HCT116 (cell line): ENCODE measurements at regions not wholly inside any gene's neighbourhood (a gene's known extent, or its start where the extent isn't known, plus 50 kb on each side); places are given as distances from the start of the nearest gene placed in this dataset.

Source experiments
- ATAC-seq: fragments of 200-7000 bp; cut with Tn5 transposase; 2 replicates; pipeline ENCODE4 v1.9.1; 2020; ENCODE audit warnings: mild to moderate bottlenecking, moderate library complexity
- BruUV-seq: library from RNA; stranded (reverse); fragments of 400-500 nt; replicated peaks from 2 replicates; lab custom pipeline; 2021; lab: Mats Ljungman, UMichigan
- CTCF ChIA-PET: fragments of 300-600 bp; sonication (Branson Sonifier 250); formaldehyde crosslinking; loops from one replicate; lab custom pipeline; 2021; ENCODE audit warnings: antibody characterized with exemption; lab: Charles Lee
- POLR2A ChIA-PET: fragments of 300-600, 350-600 bp; sonication (Branson Sonifier 250); formaldehyde crosslinking; loops from one replicate; lab custom pipeline; 2021; ENCODE audit warnings: antibody characterized with exemption; lab: Charles Lee
- RAD21 ChIA-PET, 2 experiments: fragments of 300-600 bp; sonication (Branson Sonifier 250); formaldehyde crosslinking; loops; one replicate each; lab custom pipeline; 2023; ENCODE audit warnings: low total read pairs in 2 of 2; ENCODE audit not compliant: uncharacterized antibody in 2 of 2, unreplicated experiment in 2 of 2, low non-redundant PET in 1 of 2; lab: Charles Lee
- DNase-seq: peaks from one replicate; pipeline ENCODE4 v3.0.0-alpha.2; 2010; ENCODE audit warnings: low read depth, low spot score
- H2AFZ ChIP-seq: fragments of 200-600 bp; shearing (Covaris generic), sonication (generic); 2 replicates; pipeline ENCODE4 v1.6.1; 2017; ENCODE audit warnings: low read depth, mixed run types, mixed read lengths, antibody characterized with exemption, low read length; ENCODE audit not compliant: poor library complexity, severe bottlenecking
- H3K27ac ChIP-seq: 2 replicates; pipeline ENCODE4 v1.5.1; 2012; ENCODE audit warnings: low read depth, low read length
- H3K27me3 ChIP-seq: fragments of 200-600 bp; sonication (generic); 2 replicates; pipeline ENCODE4 v1.6.1; 2016; ENCODE audit warnings: mixed run types, low read length, mixed read lengths; ENCODE audit not compliant: insufficient read depth
- H3K36me3 ChIP-seq, 2 experiments: fragments of 200-500 bp in 1 of 2; fragments of 200-600 bp in 1 of 2; sonication (Bioruptor generic) in 1 of 2; sonication (generic) in 1 of 2; 2 replicates each; pipeline versions ENCODE4 v1.5.1 to v1.6.1; 2014 to 2016; ENCODE audit warnings: low read length in 2 of 2, inconsistent platforms in 1 of 2, mixed read lengths in 1 of 2, mixed run types in 1 of 2; ENCODE audit not compliant: insufficient read depth in 2 of 2, control insufficient read depth in 1 of 2
- H3K4me1 ChIP-seq, 2 experiments: fragments of 200-600 bp in 1 of 2; sonication (generic) in 1 of 2; 2 replicates each; pipeline versions ENCODE4 v1.5.1 to v1.6.1; 2012 to 2017; ENCODE audit warnings: low read length in 2 of 2, inconsistent platforms in 1 of 2, mild to moderate bottlenecking in 1 of 2, mixed read lengths in 1 of 2, mixed run types in 1 of 2, moderate library complexity in 1 of 2; ENCODE audit not compliant: insufficient read depth in 2 of 2, control insufficient read depth in 1 of 2
- H3K4me2 ChIP-seq: fragments of 200-600 bp; sonication (generic); 2 replicates; pipeline ENCODE4 v1.6.1; 2017; ENCODE audit warnings: mixed run types, low read length, mixed read lengths
- H3K4me3 ChIP-seq, 2 experiments: fragments of 200-600 bp in 1 of 2; sonication (generic) in 1 of 2; replicated peaks in 1 of 2; 2 replicates each; pipeline ENCODE4 v1.5.1; 2011 to 2016; ENCODE audit warnings: low read length in 2 of 2, control low read depth in 1 of 2, low read depth in 1 of 2, mild to moderate bottlenecking in 1 of 2, mixed read lengths in 1 of 2, mixed run types in 1 of 2
- H3K79me2 ChIP-seq: fragments of 200-600 bp; sonication (generic); 2 replicates; pipeline ENCODE4 v1.6.1; 2017; ENCODE audit warnings: mild to moderate bottlenecking, mixed run types, low read length, moderate library complexity, mixed read lengths; ENCODE audit not compliant: insufficient read depth
- H3K9ac ChIP-seq: fragments of 200-600 bp; sonication (generic); 2 replicates; pipeline ENCODE4 v1.6.1; 2016; ENCODE audit warnings: low read length, mixed read lengths
- H3K9me2 ChIP-seq: fragments of 200-600 bp; sonication (generic), shearing (Covaris generic); 2 replicates; pipeline ENCODE4 v1.6.1; 2017; ENCODE audit warnings: mixed run types, mild to moderate bottlenecking, moderate library complexity; ENCODE audit not compliant: insufficient read depth
- H3K9me3 ChIP-seq, 2 experiments: fragments of 200-500 bp in 1 of 2; fragments of 200-600 bp in 1 of 2; sonication (Bioruptor generic) in 1 of 2; sonication (generic) in 1 of 2; 2 replicates each; pipeline ENCODE4 v1.6.1; 2014 to 2017; ENCODE audit warnings: low read length in 2 of 2, mixed read lengths in 2 of 2, inconsistent platforms in 1 of 2, low read depth in 1 of 2, mild to moderate bottlenecking in 1 of 2, mixed run types in 1 of 2, moderate library complexity in 1 of 2; ENCODE audit not compliant: control insufficient read depth in 1 of 2, insufficient read depth in 1 of 2
- H4K20me1 ChIP-seq: fragments of 200-600 bp; sonication (generic), shearing (Covaris generic); 2 replicates; pipeline ENCODE4 v1.6.1; 2017; ENCODE audit warnings: mixed run types, mild to moderate bottlenecking, moderate library complexity; ENCODE audit not compliant: insufficient read depth
- ATF3 ChIP-seq: IDR thresholded peaks from 2 replicates; pipeline ENCODE4 v1.6.1; 2012
- CEBPB ChIP-seq: IDR thresholded peaks from 2 replicates; pipeline ENCODE4 v1.6.1; 2012; ENCODE audit warnings: low read depth
- CTCF ChIP-seq, 3 experiments: fragments of 200-600 bp in 1 of 3; sonication (generic) in 1 of 3; IDR thresholded peaks in 2 of 3; conservative IDR thresholded peaks in 1 of 3; 2 replicates each; pipeline ENCODE4 v1.5.1; 2012 to 2017; ENCODE audit warnings: low read depth in 2 of 3, low read length in 2 of 3, antibody characterized with exemption in 1 of 3, borderline replicate concordance in 1 of 3, control low read depth in 1 of 3, mild to moderate bottlenecking in 1 of 3, mixed read lengths in 1 of 3, mixed run types in 1 of 3, moderate library complexity in 1 of 3; ENCODE audit not compliant: insufficient read depth in 1 of 3
- EGR1 ChIP-seq: IDR thresholded peaks from 2 replicates; pipeline ENCODE4 v1.6.1; 2012; ENCODE audit warnings: low read depth
- ELF1 ChIP-seq: IDR thresholded peaks from 2 replicates; pipeline ENCODE4 v1.6.1; 2012; ENCODE audit warnings: low read depth, borderline replicate concordance
- EZH2phosphoT487 ChIP-seq: fragments of 200-600 bp; IDR thresholded peaks from 2 replicates; pipeline ENCODE4 v1.6.1; 2018; ENCODE audit warnings: antibody characterized with exemption, borderline replicate concordance
- JUND ChIP-seq: IDR thresholded peaks from 2 replicates; pipeline ENCODE4 v1.6.1; 2012
- POLR2A ChIP-seq: IDR thresholded peaks from 2 replicates; pipeline ENCODE4 v1.7.0; 2011; ENCODE audit warnings: borderline replicate concordance; ENCODE audit not compliant: insufficient read depth, insufficient read length; ENCODE audit errors: extremely low read depth
- POLR2AphosphoS5 ChIP-seq: IDR thresholded peaks from 2 replicates; pipeline ENCODE4 v1.6.1; 2011; ENCODE audit warnings: mild to moderate bottlenecking, low read depth, low read length, moderate library complexity
- RAD21 ChIP-seq: IDR thresholded peaks from 2 replicates; pipeline ENCODE4 v1.6.1; 2012; ENCODE audit warnings: low read depth, mild to moderate bottlenecking
- SP1 ChIP-seq: IDR thresholded peaks from 2 replicates; pipeline ENCODE4 v1.6.1; 2012; ENCODE audit warnings: low read depth
- SRF ChIP-seq: IDR thresholded peaks from 2 replicates; pipeline ENCODE4 v1.6.1; 2012; ENCODE audit warnings: low read depth
- YY1 ChIP-seq: IDR thresholded peaks from 2 replicates; pipeline ENCODE4 v1.6.1; 2011; ENCODE audit warnings: low read length, low read depth, moderate library complexity, mild to moderate bottlenecking; ENCODE audit not compliant: insufficient replicate concordance; ENCODE audit errors: extremely low read depth
- ZFX ChIP-seq: fragments of 450-650 bp; IDR thresholded peaks from 2 replicates; pipeline ENCODE4 v1.6.1; 2017
- ZNF274 ChIP-seq: fragments of 200-500 bp; sonication (Bioruptor generic); IDR thresholded peaks from 2 replicates; pipeline ENCODE4 v1.6.1; 2014; ENCODE audit warnings: mild to moderate bottlenecking, low read depth, low read length, inconsistent platforms
- intact Hi-C: fragments of 100-400 bp; cut with micrococcal nuclease; formaldehyde crosslinking; loops from 2 replicates; pipeline ENCODE4 v1.10.0; 2022
- TF ChIP-seq, protein P1 (sequence below): IDR thresholded peaks from 2 replicates; pipeline ENCODE4 v1.6.1; 2012; ENCODE audit warnings: low read depth

GRCh38 chr4:24646798-24647460, 62.6 kb upstream of the DHX15 start (continued):
- no peak for TF ChIP-seq CTCF (IDR thresholded peaks at IDR 0.05 in 2 of 3, conservative IDR thresholded peaks at IDR 0.05 in 1 of 3; ENCODE audit: borderline replicate concordance in 1 of 3, insufficient read depth in 1 of 3, low read depth in 2 of 3, low read length in 2 of 3)
- TF ChIP-seq EGR1, result no peak

GRCh38 chr4:24650849-24651640, 66.7 kb upstream of the DHX15 start:
- Histone ChIP-seq H3K27me3 (no peaks in the 10 kb centered on the region), H3K9me2 (no peaks in the 10 kb centered on the region), H3K4me1 (0 out of 4 replicates have a peak, but pooled peaks cover 0 to 2% of the 10 kb centered on the region in 2 experiments), H3K9ac (no peak overlapping the region), H3K79me2 (no peaks in the 10 kb centered on the region), H3K27ac (no peak overlapping the region), H3K36me3 (no peaks in the 10 kb centered on the region), H4K20me1 (no peaks in the 10 kb centered on the region), H3K4me2 (no peak overlapping the region), H3K4me3 (no peak overlapping the region), H2AFZ (no peak overlapping the region), H3K9me3 (no peaks in the 10 kb centered on the region)
- CTCF ChIA-PET, result no interaction called here
- intact Hi-C loops, result no loop called here
- TF ChIP-seq, protein P1, sequence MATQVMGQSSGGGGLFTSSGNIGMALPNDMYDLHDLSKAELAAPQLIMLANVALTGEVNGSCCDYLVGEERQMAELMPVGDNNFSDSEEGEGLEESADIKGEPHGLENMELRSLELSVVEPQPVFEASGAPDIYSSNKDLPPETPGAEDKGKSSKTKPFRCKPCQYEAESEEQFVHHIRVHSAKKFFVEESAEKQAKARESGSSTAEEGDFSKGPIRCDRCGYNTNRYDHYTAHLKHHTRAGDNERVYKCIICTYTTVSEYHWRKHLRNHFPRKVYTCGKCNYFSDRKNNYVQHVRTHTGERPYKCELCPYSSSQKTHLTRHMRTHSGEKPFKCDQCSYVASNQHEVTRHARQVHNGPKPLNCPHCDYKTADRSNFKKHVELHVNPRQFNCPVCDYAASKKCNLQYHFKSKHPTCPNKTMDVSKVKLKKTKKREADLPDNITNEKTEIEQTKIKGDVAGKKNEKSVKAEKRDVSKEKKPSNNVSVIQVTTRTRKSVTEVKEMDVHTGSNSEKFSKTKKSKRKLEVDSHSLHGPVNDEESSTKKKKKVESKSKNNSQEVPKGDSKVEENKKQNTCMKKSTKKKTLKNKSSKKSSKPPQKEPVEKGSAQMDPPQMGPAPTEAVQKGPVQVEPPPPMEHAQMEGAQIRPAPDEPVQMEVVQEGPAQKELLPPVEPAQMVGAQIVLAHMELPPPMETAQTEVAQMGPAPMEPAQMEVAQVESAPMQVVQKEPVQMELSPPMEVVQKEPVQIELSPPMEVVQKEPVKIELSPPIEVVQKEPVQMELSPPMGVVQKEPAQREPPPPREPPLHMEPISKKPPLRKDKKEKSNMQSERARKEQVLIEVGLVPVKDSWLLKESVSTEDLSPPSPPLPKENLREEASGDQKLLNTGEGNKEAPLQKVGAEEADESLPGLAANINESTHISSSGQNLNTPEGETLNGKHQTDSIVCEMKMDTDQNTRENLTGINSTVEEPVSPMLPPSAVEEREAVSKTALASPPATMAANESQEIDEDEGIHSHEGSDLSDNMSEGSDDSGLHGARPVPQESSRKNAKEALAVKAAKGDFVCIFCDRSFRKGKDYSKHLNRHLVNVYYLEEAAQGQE, result no peak
- TF ChIP-seq RAD21 (no peak), ZFX (no peak), CEBPB (no peak), EZH2phosphoT487 (no peak), ATF3 (no peak), YY1 (no peak), POLR2A (no peak), SRF (no peak), ZNF274 (no peak), POLR2AphosphoS5 (no peak), CTCF (IDR thresholded peaks at IDR 0.05 in 2 of 3, conservative IDR thresholded peaks at IDR 0.05 in 1 of 3; ENCODE audit: borderline replicate concordance in 1 of 3, insufficient read depth in 1 of 3, low read depth in 2 of 3, low read length in 2 of 3) (no peak), ELF1 (no peak), JUND (no peak), SP1 (no peak)
- DNase-seq, result no peak
- POLR2A ChIA-PET, result no interaction called here
- no TSS peak for BruUV-seq
- no peak for ATAC-seq
- RAD21 ChIA-PET, result no interaction called here
